AG20443 (cell line): ENCODE measurements at regions not wholly inside any gene's neighbourhood (a gene's known extent, or its start where the extent isn't known, plus 50 kb on each side); places are given as distances from the start of the nearest gene placed in this dataset.

Source experiments
- DNase-seq: peaks from one replicate; pipeline ENCODE4 v3.0.0; 2012; ENCODE audit warnings: low spot score, mixed read lengths

GRCh38 chr6:7664003-7664402, 61.9 kb upstream of the BMP6 start:
- DNase-seq: no peak

GRCh38 chr6:7668936-7669335, 57.0 kb upstream of the BMP6 start:
- DNase-seq: no peak

GRCh38 chr6:7669742-7670141, 56.2 kb upstream of the BMP6 start:
- DNase-seq: no peak

- peak; percentile 61 for DNase-seq
Measured at GRCh38 chr6:7671076-7671475, 54.8 kb upstream of the BMP6 start.

GRCh38 chr6:7671581-7671980, 54.3 kb upstream of the BMP6 start:
- peak; percentile 45 for DNase-seq

- peak; percentile 67 for DNase-seq
Measured at GRCh38 chr6:7672066-7673062, 53.5 kb upstream of the BMP6 start.

GRCh38 chr6:7673063-7673536, 52.8 kb upstream of the BMP6 start:
- DNase-seq: peak; percentile 91

GRCh38 chr6:7674291-7674690, 51.6 kb upstream of the BMP6 start:
- no peak for DNase-seq

- DNase-seq: no peak
Measured at GRCh38 chr6:7675353-7675945, 50.5 kb upstream of the BMP6 start.
